HEK293 (cell line): ENCODE measurements at regions not wholly inside any gene's neighbourhood (a gene's known extent, or its start where the extent isn't known, plus 50 kb on each side); places are given as distances from the start of the nearest gene placed in this dataset.

Source experiments
- CTCF ChIA-PET: fragments of 350-600 bp; formaldehyde crosslinking; extraction: SDS; loops from one replicate; lab custom pipeline; 2021; ENCODE audit warnings: antibody characterized with exemption; lab: Yijun Ruan, JAX
- POLR2A ChIA-PET: fragments of 300-600 bp; formaldehyde crosslinking; extraction: SDS; loops from one replicate; lab custom pipeline; 2020; ENCODE audit warnings: antibody characterized with exemption, inconsistent platforms; lab: Yijun Ruan, JAX
- H3K27ac ChIP-seq: fragments of 200-500 bp; sonication (Bioruptor generic); 2 replicates; pipeline ENCODE4 v1.5.1; 2014; ENCODE audit warnings: low read depth, low read length, control low read depth, inconsistent platforms; ENCODE audit errors: extremely low read depth
- H3K36me3 ChIP-seq, 2 experiments: fragments of 200-500 bp in 1 of 2; sonication (Bioruptor generic) in 1 of 2; 1 replicate in 1 of 2; 2 replicates in 1 of 2; pipeline ENCODE4 v1.5.1; 2014 to 2017; ENCODE audit warnings: inconsistent platforms in 2 of 2, low read length in 2 of 2; ENCODE audit not compliant: control insufficient read depth in 2 of 2, insufficient read depth in 1 of 2
- H3K4me1 ChIP-seq: fragments of 200-500 bp; sonication (Bioruptor generic); 2 replicates; pipeline ENCODE4 v1.5.1; 2014; ENCODE audit warnings: mild to moderate bottlenecking, low read length, inconsistent platforms; ENCODE audit not compliant: control insufficient read depth, insufficient read depth
- H3K4me3 ChIP-seq: 2 replicates; pipeline ENCODE4 v1.5.1; 2011; ENCODE audit warnings: low read depth, mild to moderate bottlenecking, control low read depth, low read length, moderate library complexity
- H3K9me3 ChIP-seq: fragments of 200-500 bp; sonication (Bioruptor generic); 2 replicates; pipeline ENCODE4 v1.5.1; 2014; ENCODE audit warnings: low read depth, low read length, inconsistent platforms; ENCODE audit not compliant: control insufficient read depth, insufficient read depth
- GLIS2 ChIP-seq: fragments of 450-650 bp; formaldehyde crosslinking; IDR thresholded peaks from 2 replicates; pipeline ENCODE4 v1.5.1; 2016; ENCODE audit warnings: missing biosample characterization, missing genetic modification characterization
- KLF8 ChIP-seq: fragments of 450-650 bp; formaldehyde crosslinking; IDR thresholded peaks from 2 replicates; pipeline ENCODE4 v1.5.1; 2016; ENCODE audit warnings: missing biosample characterization, missing genetic modification characterization
- MEIS1 ChIP-seq: sonication (generic); formaldehyde crosslinking; IDR thresholded peaks from 2 replicates; pipeline ENCODE4 v1.8.1; 2022; ENCODE audit warnings: missing genetic modification reagents, mild to moderate bottlenecking, borderline replicate concordance
- OVOL3 ChIP-seq: fragments of 450-650 bp; formaldehyde crosslinking; IDR thresholded peaks from 2 replicates; pipeline ENCODE4 v1.5.1; 2016; ENCODE audit warnings: missing biosample characterization, missing genetic modification characterization
- TRIM28 ChIP-seq: IDR thresholded peaks from 2 replicates; pipeline ENCODE4 v1.6.1; 2011; ENCODE audit warnings: low read length, control low read depth, borderline replicate concordance
- WT1 ChIP-seq: fragments of 450-650 bp; formaldehyde crosslinking; IDR thresholded peaks from 2 replicates; pipeline ENCODE4 v1.5.1; 2016; ENCODE audit warnings: missing biosample characterization, missing genetic modification characterization
- ZBTB10 ChIP-seq: fragments of 450-650 bp; formaldehyde crosslinking; IDR thresholded peaks from 2 replicates; pipeline ENCODE4 v1.5.1; 2016; ENCODE audit warnings: missing biosample characterization, missing genetic modification characterization
- ZBTB17 ChIP-seq: fragments of 450-650 bp; formaldehyde crosslinking; IDR thresholded peaks from 2 replicates; pipeline ENCODE4 v1.5.1; 2016; ENCODE audit warnings: missing biosample characterization, missing genetic modification characterization
- ZNF138 ChIP-seq: fragments of 450-650 bp; formaldehyde crosslinking; IDR thresholded peaks from 2 replicates; pipeline ENCODE4 v1.5.1; 2016; ENCODE audit warnings: missing biosample characterization, missing genetic modification characterization, borderline replicate concordance
- ZNF202 ChIP-seq: fragments of 450-650 bp; formaldehyde crosslinking; IDR thresholded peaks from 2 replicates; pipeline ENCODE4 v1.5.1; 2016; ENCODE audit warnings: missing biosample characterization, missing genetic modification characterization, borderline replicate concordance
- ZNF23 ChIP-seq: fragments of 450-650 bp; formaldehyde crosslinking; IDR thresholded peaks from 2 replicates; pipeline ENCODE4 v1.5.1; 2016; ENCODE audit warnings: missing biosample characterization, missing genetic modification characterization, borderline replicate concordance
- ZNF24 ChIP-seq: fragments of 450-650 bp; formaldehyde crosslinking; IDR thresholded peaks from 2 replicates; pipeline ENCODE4 v1.5.1; 2016; ENCODE audit warnings: missing biosample characterization, missing genetic modification characterization
- ZNF280D ChIP-seq: fragments of 450-650 bp; formaldehyde crosslinking; IDR thresholded peaks from 2 replicates; pipeline ENCODE4 v1.5.1; 2016; ENCODE audit warnings: missing biosample characterization, missing genetic modification characterization
- ZNF324 ChIP-seq: fragments of 450-650 bp; formaldehyde crosslinking; IDR thresholded peaks from 2 replicates; pipeline ENCODE4 v1.5.1; 2016; ENCODE audit warnings: missing biosample characterization, missing genetic modification characterization
- ZNF398 ChIP-seq: fragments of 450-650 bp; formaldehyde crosslinking; IDR thresholded peaks from 2 replicates; pipeline ENCODE4 v1.5.1; 2017; ENCODE audit warnings: missing biosample characterization, missing genetic modification characterization
- ZNF449 ChIP-seq: fragments of 450-650 bp; formaldehyde crosslinking; IDR thresholded peaks from 2 replicates; pipeline ENCODE4 v1.5.1; 2017; ENCODE audit warnings: missing biosample characterization, mild to moderate bottlenecking, missing genetic modification characterization, moderate library complexity
- ZNF654 ChIP-seq: fragments of 450-650 bp; formaldehyde crosslinking; IDR thresholded peaks from 2 replicates; pipeline ENCODE4 v1.5.1; 2016; ENCODE audit warnings: low read depth, missing biosample characterization, missing genetic modification characterization
- ZNF677 ChIP-seq: fragments of 450-650 bp; IDR thresholded peaks from 2 replicates; pipeline ENCODE4 v1.5.0; 2018; ENCODE audit warnings: missing biosample characterization, mild to moderate bottlenecking, missing genetic modification characterization, moderate library complexity
- ZNF747 ChIP-seq: fragments of 450-650 bp; formaldehyde crosslinking; IDR thresholded peaks from 2 replicates; pipeline ENCODE4 v1.5.1; 2016; ENCODE audit warnings: missing biosample characterization, missing genetic modification characterization
- ZSCAN5A ChIP-seq: fragments of 450-650 bp; formaldehyde crosslinking; IDR thresholded peaks from 2 replicates; pipeline ENCODE4 v1.5.1; 2016; ENCODE audit warnings: missing biosample characterization, missing genetic modification characterization

GRCh38 chr4:32196950-32197688 lies 1477.0 kb downstream of the PCDH7 start:
- no peak for TF ChIP-seq ZNF202 (tag by site-specific recombination)
- no peak for TF ChIP-seq ZNF747
- TF ChIP-seq ZNF23 (tag by site-specific recombination): no peak
- no peak for TF ChIP-seq ZNF24 (tag by site-specific recombination)
- TF ChIP-seq ZNF654 (tag by site-specific recombination): no peak
- H3K4me3 ChIP-seq: no peak overlapping the region
- H3K27ac ChIP-seq: no peak overlapping the region
- no peaks in the 10 kb centered on the region for H3K9me3 ChIP-seq
- ChIA-PET CTCF (no interaction called here), POLR2A (no interaction called here)
- H3K36me3 ChIP-seq: no peaks in the 10 kb centered on the region
- H3K4me1 ChIP-seq: no peaks in the 10 kb centered on the region

GRCh38 chr4:32199639-32200038 lies 1479.5 kb downstream of the PCDH7 start:
- Histone ChIP-seq H3K4me3 (no peak overlapping the region), H3K36me3 (no peaks in the 10 kb centered on the region), H3K9me3 (no peaks in the 10 kb centered on the region), H3K27ac (no peak overlapping the region), H3K4me1 (no peaks in the 10 kb centered on the region)
- TF ChIP-seq ZBTB10 (tag by site-specific recombination) (no peak), OVOL3 (tag by site-specific recombination) (no peak), ZNF677 (tag by site-specific recombination) (no peak), TRIM28 (no peak), GLIS2 (no peak), MEIS1 (CRISPR knock-in tag) (no peak), ZBTB17 (tag by site-specific recombination) (no peak), ZSCAN5A (tag by site-specific recombination) (no peak), ZNF449 (tag by site-specific recombination) (no peak)
- POLR2A ChIA-PET: no interaction called here
- CTCF ChIA-PET: no interaction called here

- CTCF ChIA-PET: no interaction called here
- no peak overlapping the region for H3K4me3 ChIP-seq
- H3K9me3 ChIP-seq: no peaks in the 10 kb centered on the region
- POLR2A ChIA-PET: interaction anchor here (0.6 kb wide), 1 partner anchor 13 kb away, joined by 5 read pairs; no protein-coding TSS in a partner anchor
- no peaks in the 10 kb centered on the region for H3K4me1 ChIP-seq
- no peaks in the 10 kb centered on the region for H3K36me3 ChIP-seq
- no peak overlapping the region for H3K27ac ChIP-seq
- TF ChIP-seq ZNF398 (tag by site-specific recombination) (no peak), ZNF324 (tag by site-specific recombination) (no peak), ZNF280D (tag by site-specific recombination) (no peak), WT1 (tag by site-specific recombination) (no peak), ZNF138 (tag by site-specific recombination) (no peak), KLF8 (no peak)
Observed at GRCh38 chr4:32203340-32203739, 1483.2 kb downstream of the PCDH7 start.
